HG02973 (cell line): ENCODE measurements at regions not wholly inside any gene's neighbourhood (a gene's known extent, or its start where the extent isn't known, plus 50 kb on each side); places are given as distances from the start of the nearest gene placed in this dataset.
"Not testable (repeated sequence)": the region's sequence is repeated elsewhere in the genome, so short reads cannot be mapped to it uniquely, and the experiment has no call there.

Experiments
- ATAC-seq: cut with Tn5 transposase; IDR thresholded peaks from one replicate; pipeline ENCODE4 v1.9.1; 2021; ENCODE audit warnings: moderate library complexity; ENCODE audit not compliant: unreplicated experiment

- no peak for ATAC-seq
These were observed 62.3 kb upstream of the PAGE3 start for GRCh38 chrX:55326985-55327384.

GRCh38 chrX:55335296-55335695, 70.6 kb upstream of the PAGE3 start:
- ATAC-seq, result no peak

GRCh38 chrX:55336176-55336575, 71.5 kb upstream of the PAGE3 start:
- ATAC-seq, result no peak

- ATAC-seq, result no peak
These were observed 76.2 kb upstream of the PAGE3 start for GRCh38 chrX:55340896-55341433.

- peak; percentile 60 for ATAC-seq
These were observed 78.1 kb upstream of the PAGE3 start for GRCh38 chrX:55342533-55343501.

GRCh38 chrX:55356609-55357008, 91.9 kb upstream of the PAGE3 start:
- no peak for ATAC-seq

GRCh38 chrX:55357236-55357635, 92.5 kb upstream of the PAGE3 start:
- ATAC-seq, result no peak

GRCh38 chrX:55379396-55379795, 72.5 kb upstream of the MAGEH1 start:
- no peak for ATAC-seq

- ATAC-seq, result no peak
These were observed 62.6 kb upstream of the MAGEH1 start for GRCh38 chrX:55389376-55389775.

GRCh38 chrX:55396836-55397235, 55.1 kb upstream of the MAGEH1 start:
- not testable (repeated sequence) for ATAC-seq
